Cardiac muscle cell (in vitro differentiated cells and primary cell): ENCODE measurements at regions not wholly inside any gene's neighbourhood (a gene's known extent, or its start where the extent isn't known, plus 50 kb on each side); places are given as distances from the start of the nearest gene placed in this dataset.
A peak's percentile ranks its signal among the peaks of the same experiment; 100 is the strongest.

ENCODE experiments used
- DNase-seq, 2 donors: peaks; one replicate each; pipeline versions ENCODE4 v3.0.0 to v3.0.0-alpha.2; 2010 to 2017; ENCODE audit warnings: low read depth in 1 of 2, low spot score in 1 of 2
- H3K27ac ChIP-seq: fragments of 200-600 bp; sonication (generic); 2 replicates; pipeline ENCODE4 v1.5.1; 2016
- H3K27me3 ChIP-seq: fragments of 200-600 bp; sonication (generic); 2 replicates; pipeline ENCODE4 v1.6.0; 2016; ENCODE audit warnings: control low read depth
- H3K36me3 ChIP-seq: fragments of 200-600 bp; sonication (generic); 2 replicates; pipeline ENCODE4 v1.5.1; 2016; ENCODE audit warnings: control low read depth
- H3K4me1 ChIP-seq: fragments of 200-600 bp; sonication (generic); 2 replicates; pipeline ENCODE4 v1.8.1; 2017; ENCODE audit warnings: low read depth, mild to moderate bottlenecking, mixed run types
- H3K4me3 ChIP-seq: fragments of 200-600 bp; sonication (generic); 2 replicates; pipeline ENCODE4 v1.5.1; 2016; ENCODE audit warnings: mild to moderate bottlenecking
- H3K9me3 ChIP-seq: fragments of 200-600 bp; sonication (generic); 2 replicates; pipeline ENCODE4 v1.5.1; 2017; ENCODE audit warnings: low read depth, mild to moderate bottlenecking, control low read depth
- CTCF ChIP-seq: IDR thresholded peaks from 2 replicates; pipeline ENCODE4 v1.5.1; 2012; ENCODE audit warnings: low read depth, mild to moderate bottlenecking, low read length

- peak in 1 of 2 donors; percentile 73 for DNase-seq
- no peaks in the 10 kb centered on the region for H3K9me3 ChIP-seq
Measured at GRCh38 chr10:28946479-28946878, 269.2 kb downstream of the BAMBI start.

GRCh38 chr10:28947171-28947570 is 269.9 kb downstream of the BAMBI start:
- Histone ChIP-seq H3K4me1 (no peaks in the 10 kb centered on the region), H3K27me3 (no peaks in the 10 kb centered on the region), H3K9me3 (no peaks in the 10 kb centered on the region), H3K27ac (no peak overlapping the region), H3K36me3 (no peaks in the 10 kb centered on the region), H3K4me3 (no peak overlapping the region)
- peak in 1 of 2 donors; percentile 90 for DNase-seq
- TF ChIP-seq CTCF: no peak

More at GRCh38 chr10:28946479-28946878, 269.2 kb downstream of the BAMBI start:
- no peak overlapping the region for H3K4me3 ChIP-seq
- H3K27ac ChIP-seq: no peak overlapping the region
- H3K36me3 ChIP-seq: no peaks in the 10 kb centered on the region
- no peak for TF ChIP-seq CTCF
- no peaks in the 10 kb centered on the region for H3K4me1 ChIP-seq
- no peaks in the 10 kb centered on the region for H3K27me3 ChIP-seq

- DNase-seq: no peak
- no peaks in the 10 kb centered on the region for H3K4me1 ChIP-seq
- H3K4me3 ChIP-seq: no peak overlapping the region
- no peak overlapping the region for H3K27ac ChIP-seq
- no peaks in the 10 kb centered on the region for H3K36me3 ChIP-seq
- no peaks in the 10 kb centered on the region for H3K9me3 ChIP-seq
- no peak for TF ChIP-seq CTCF
- no peaks in the 10 kb centered on the region for H3K27me3 ChIP-seq
Measured at GRCh38 chr10:28948046-28948445, 270.7 kb downstream of the BAMBI start.

GRCh38 chr10:28949005-28950004 is 272.0 kb downstream of the BAMBI start:
- no peaks in the 10 kb centered on the region for H3K9me3 ChIP-seq
- DNase-seq: no peak
- H3K4me1 ChIP-seq: no peaks in the 10 kb centered on the region
- TF ChIP-seq CTCF: no peak
- H3K36me3 ChIP-seq: no peaks in the 10 kb centered on the region
- H3K27ac ChIP-seq: no peak overlapping the region
- H3K27me3 ChIP-seq: no peaks in the 10 kb centered on the region
- H3K4me3 ChIP-seq: no peak overlapping the region

GRCh38 chr10:28951484-28951883 is 274.2 kb downstream of the BAMBI start:
- Histone ChIP-seq H3K36me3 (no peaks in the 10 kb centered on the region), H3K4me3 (no peak overlapping the region), H3K27me3 (no peaks in the 10 kb centered on the region), H3K9me3 (no peaks in the 10 kb centered on the region), H3K4me1 (no peaks in the 10 kb centered on the region), H3K27ac (no peak overlapping the region)
- no peak for TF ChIP-seq CTCF
- DNase-seq: no peak
